ENCODE measurements at regions not wholly inside any gene's neighbourhood (a gene's known extent, or its start where the extent isn't known, plus 50 kb on each side); places are given as distances from the start of the nearest gene placed in this dataset.

DNA sequence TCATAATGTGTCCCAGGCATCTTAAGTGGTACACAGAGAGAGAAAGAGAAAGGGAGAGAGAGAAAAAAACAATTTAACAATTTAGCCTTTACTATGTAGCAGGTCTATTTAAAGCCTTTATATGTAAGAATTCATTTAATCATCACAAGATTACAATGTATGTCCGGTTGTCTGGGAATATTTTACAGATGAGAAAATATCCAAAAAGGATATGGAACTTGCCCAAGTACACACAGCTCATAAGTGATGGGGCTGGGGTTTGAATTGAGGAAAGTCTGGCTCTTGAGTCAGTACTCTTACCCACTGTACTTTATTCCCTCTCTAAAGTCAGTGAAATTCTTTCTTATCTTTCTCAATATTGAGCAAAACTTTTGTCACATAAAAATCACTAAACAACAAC lies 104.6 kb downstream of the LYPLAL1 start:
- Histone ChIP-seq H3K27me3 (ENCODE audit: control insufficient read depth, insufficient read depth, low read length) (no peaks in the 10 kb centered on the region), H3K36me3 (ENCODE audit: control insufficient read depth, insufficient read depth, low read length) (no peaks in the 10 kb centered on the region), H3K4me3 (ENCODE audit: low read depth, low read length) (no peak overlapping the region)
- CTCF ChIA-PET: interaction anchor here (0.9 kb wide), 1 partner anchor 11 kb away, joined by 3 read pairs; no protein-coding TSS in a partner anchor
- DNase-seq (ENCODE audit: low read depth): no peak
- POLR2A ChIA-PET: no interaction called here
- TF ChIP-seq, protein P1, sequence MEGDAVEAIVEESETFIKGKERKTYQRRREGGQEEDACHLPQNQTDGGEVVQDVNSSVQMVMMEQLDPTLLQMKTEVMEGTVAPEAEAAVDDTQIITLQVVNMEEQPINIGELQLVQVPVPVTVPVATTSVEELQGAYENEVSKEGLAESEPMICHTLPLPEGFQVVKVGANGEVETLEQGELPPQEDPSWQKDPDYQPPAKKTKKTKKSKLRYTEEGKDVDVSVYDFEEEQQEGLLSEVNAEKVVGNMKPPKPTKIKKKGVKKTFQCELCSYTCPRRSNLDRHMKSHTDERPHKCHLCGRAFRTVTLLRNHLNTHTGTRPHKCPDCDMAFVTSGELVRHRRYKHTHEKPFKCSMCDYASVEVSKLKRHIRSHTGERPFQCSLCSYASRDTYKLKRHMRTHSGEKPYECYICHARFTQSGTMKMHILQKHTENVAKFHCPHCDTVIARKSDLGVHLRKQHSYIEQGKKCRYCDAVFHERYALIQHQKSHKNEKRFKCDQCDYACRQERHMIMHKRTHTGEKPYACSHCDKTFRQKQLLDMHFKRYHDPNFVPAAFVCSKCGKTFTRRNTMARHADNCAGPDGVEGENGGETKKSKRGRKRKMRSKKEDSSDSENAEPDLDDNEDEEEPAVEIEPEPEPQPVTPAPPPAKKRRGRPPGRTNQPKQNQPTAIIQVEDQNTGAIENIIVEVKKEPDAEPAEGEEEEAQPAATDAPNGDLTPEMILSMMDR (IDR thresholded peaks at IDR 0.05; ENCODE audit: insufficient read depth, low read depth, low read length): no peak

DNA sequence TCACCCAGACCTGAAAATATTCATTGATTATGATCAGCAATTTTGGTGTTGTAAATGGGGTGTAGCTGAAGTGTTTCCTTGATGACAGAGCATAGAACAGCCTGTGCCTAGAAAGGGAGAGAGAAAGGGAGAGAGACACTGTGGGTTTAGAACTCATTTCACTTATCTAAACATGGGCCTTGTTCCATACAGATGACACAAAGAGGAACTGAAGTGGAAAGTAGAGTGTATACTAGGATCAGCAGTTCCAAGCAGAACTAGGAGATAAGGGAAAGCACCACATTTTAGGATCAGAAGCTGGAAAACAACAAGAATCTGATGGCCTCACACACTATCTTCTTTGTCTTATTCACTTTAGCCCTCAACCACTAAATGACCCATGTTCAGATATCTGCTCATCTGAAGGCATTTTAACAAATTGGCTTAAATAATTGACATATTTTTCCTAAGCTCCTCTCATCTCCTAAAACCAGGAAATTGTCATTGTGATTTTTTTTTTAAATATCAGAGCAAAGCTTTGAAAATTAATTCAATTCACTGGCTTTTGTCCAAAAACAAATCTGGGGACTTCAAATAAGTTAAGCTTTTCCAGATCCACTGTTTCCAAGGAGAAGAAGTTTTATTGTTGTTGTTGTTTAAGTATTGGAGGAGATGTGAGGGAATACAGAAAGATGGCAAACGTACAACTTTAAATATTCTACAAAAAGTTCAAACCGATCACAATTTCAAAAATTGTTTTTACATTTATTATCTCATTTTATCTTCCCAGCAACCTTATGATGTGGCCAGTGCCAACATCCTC lies 103.8 kb downstream of the LYPLAL1 start:
- TF ChIP-seq, protein P1 (IDR thresholded peaks at IDR 0.05; ENCODE audit: insufficient read depth, low read depth, low read length): no peak
- ChIA-PET POLR2A (no interaction called here), CTCF (interaction anchor here (0.9 kb wide), 1 partner anchor 10 kb away, joined by 3 read pairs; no protein-coding TSS in a partner anchor)
- Histone ChIP-seq H3K27me3 (ENCODE audit: control insufficient read depth, insufficient read depth, low read length) (no peaks in the 10 kb centered on the region), H3K4me3 (ENCODE audit: low read depth, low read length) (no peak overlapping the region), H3K36me3 (ENCODE audit: control insufficient read depth, insufficient read depth, low read length) (no peaks in the 10 kb centered on the region)
- DNase-seq (ENCODE audit: low read depth): no peak

DNA sequence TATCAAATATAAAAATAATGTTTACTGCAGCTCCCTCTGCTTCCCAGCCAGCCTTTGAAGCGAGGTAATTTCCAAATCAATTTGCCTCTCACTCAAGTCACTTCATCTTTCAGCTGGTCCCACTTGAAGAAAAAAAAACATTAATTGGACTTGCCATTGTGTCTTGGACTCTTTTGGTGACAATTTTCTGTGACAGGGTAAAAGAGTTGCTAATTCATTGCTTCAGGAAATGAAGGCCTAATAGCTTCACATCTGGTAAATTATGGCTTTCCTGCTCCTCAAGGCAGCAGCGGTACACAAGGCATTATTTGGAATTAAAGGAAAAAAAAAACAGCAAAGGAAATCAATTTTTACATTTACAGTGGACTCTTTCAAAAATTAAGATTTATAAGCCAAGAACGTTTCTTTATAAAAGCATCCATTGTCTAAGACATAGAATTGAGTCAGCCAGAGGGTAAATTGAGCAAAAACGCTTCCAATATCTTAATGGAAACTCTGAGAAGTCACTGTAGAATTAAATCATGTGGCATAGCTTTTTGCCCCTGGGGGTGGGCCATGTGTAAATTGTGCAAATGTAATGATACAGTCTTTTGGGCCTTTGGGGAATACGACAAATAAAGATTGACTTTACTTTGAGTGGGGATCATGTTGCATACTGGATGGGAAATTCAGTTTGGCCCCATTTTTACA lies 102.5 kb downstream of the LYPLAL1 start:
- TF ChIP-seq, protein P1 (IDR thresholded peaks at IDR 0.05; ENCODE audit: insufficient read depth, low read depth, low read length): no peak
- Histone ChIP-seq H3K36me3 (ENCODE audit: control insufficient read depth, insufficient read depth, low read length) (no peaks in the 10 kb centered on the region), H3K4me3 (ENCODE audit: low read depth, low read length) (no peak overlapping the region), H3K27me3 (ENCODE audit: control insufficient read depth, insufficient read depth, low read length) (no peaks in the 10 kb centered on the region)
- no peak for DNase-seq (ENCODE audit: low read depth)
- CTCF ChIA-PET: no interaction called here
- POLR2A ChIA-PET: no interaction called here

DNA sequence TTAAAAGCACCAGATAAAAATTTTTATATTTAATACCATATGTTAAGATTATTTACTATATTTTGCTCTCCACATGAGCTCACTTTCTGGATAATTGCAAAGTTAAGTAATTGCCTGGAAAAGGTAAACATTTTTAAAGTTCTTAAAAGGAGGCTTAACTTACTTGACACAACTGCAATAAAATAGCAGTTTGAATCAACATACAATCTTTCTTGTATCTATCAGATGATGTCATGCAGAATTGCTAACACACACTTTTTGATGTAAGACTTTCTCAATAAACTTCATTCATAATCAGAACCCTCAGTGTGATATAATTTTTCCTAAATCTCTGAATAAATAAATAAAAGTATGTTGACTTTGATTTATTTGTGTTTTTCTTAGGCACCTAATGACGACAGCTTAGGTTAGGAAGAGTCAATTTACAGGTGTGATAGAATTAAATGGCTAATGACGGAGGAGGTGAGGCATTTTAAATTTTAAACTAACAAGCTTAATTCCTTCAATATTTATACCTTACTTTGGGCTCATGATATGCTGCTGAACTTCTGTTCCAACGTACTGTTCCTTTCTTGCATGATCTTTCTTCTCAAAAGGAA lies 99.5 kb downstream of the LYPLAL1 start:
- no peaks in the 10 kb centered on the region for H3K27me3 ChIP-seq (ENCODE audit: control insufficient read depth, insufficient read depth, low read length)
- TF ChIP-seq, protein P1 (IDR thresholded peaks at IDR 0.05; ENCODE audit: insufficient read depth, low read depth, low read length): no peak
- CTCF ChIA-PET: interaction anchor here (0.6 kb wide), 1 partner anchor 17 kb away, joined by 3 read pairs; no protein-coding TSS in a partner anchor
- DNase-seq (ENCODE audit: low read depth): no peak
- H3K4me3 ChIP-seq (ENCODE audit: low read depth, low read length): no peak overlapping the region
- H3K36me3 ChIP-seq (ENCODE audit: control insufficient read depth, insufficient read depth, low read length): no peaks in the 10 kb centered on the region
- POLR2A ChIA-PET: no interaction called here

All from BJ (cell line).